Activated CD8-positive, alpha-beta memory T cell treated with anti-CD3 and anti-CD28 coated beads, Interleukin-2, amount 10 ng/mL, durations not matched to agents 7 days and 5 days (primary cell): ENCODE measurements at regions not wholly inside any gene's neighbourhood (a gene's known extent, or its start where the extent isn't known, plus 50 kb on each side); places are given as distances from the start of the nearest gene placed in this dataset.
A peak's percentile ranks its signal among the peaks of the same experiment; 100 is the strongest.
"Not testable (repeated sequence)": the region's sequence is repeated elsewhere in the genome, so short reads cannot be mapped to it uniquely, and the experiment has no call there.

Source experiments
- ATAC-seq: fragments of 150-1000 bp; cut with Tn5 transposase; one replicate; pipeline ENCODE4 v1.10.0; 2021; ENCODE audit warnings: moderate library complexity
- CTCF ChIA-PET: fragments of 350-600 bp; sonication (Branson Sonifier 250); formaldehyde crosslinking; loops from one replicate; lab custom pipeline; 2021; ENCODE audit warnings: antibody characterized with exemption; lab: Charles Lee
- DNase-seq: peaks from one replicate; pipeline ENCODE4 v3.0.0-alpha.2; 2020
- H3K27ac Mint-ChIP-seq: one replicate; pipeline ENCODE4 v1.8.0; 2021; ENCODE audit warnings: mild to moderate bottlenecking, mixed read lengths
- H3K27me3 Mint-ChIP-seq: one replicate; pipeline ENCODE4 v1.8.0; 2021; ENCODE audit warnings: mixed read lengths
- H3K36me3 Mint-ChIP-seq: one replicate; pipeline ENCODE4 v1.8.0; 2021; ENCODE audit warnings: mild to moderate bottlenecking, mixed read lengths
- H3K4me1 Mint-ChIP-seq: one replicate; pipeline ENCODE4 v1.8.0; 2021; ENCODE audit warnings: mixed read lengths
- H3K4me3 Mint-ChIP-seq: one replicate; pipeline ENCODE4 v1.8.0; 2021; ENCODE audit warnings: mild to moderate bottlenecking, moderate library complexity, mixed read lengths
- H3K9me3 Mint-ChIP-seq: one replicate; pipeline ENCODE4 v1.8.0; 2022; ENCODE audit warnings: low read depth, mixed read lengths

DNA sequence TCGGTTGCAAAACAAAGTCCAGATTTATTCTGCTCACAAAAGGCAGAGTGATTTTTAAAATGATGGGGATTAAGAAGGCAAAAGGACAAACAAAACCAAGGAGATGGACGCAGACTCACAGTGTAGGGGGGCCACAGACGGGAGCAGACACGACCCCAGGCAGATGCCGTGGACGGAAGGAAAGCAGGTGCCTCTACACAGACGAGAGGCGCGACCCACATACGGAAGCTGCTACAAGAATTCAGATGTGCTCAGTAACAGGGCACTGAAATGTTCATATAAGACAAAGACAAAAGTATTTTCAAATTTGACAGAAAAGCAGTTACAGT, 148.9 kb downstream of the BRD1 start:
- peak; percentile 14 for DNase-seq
- Mint-ChIP-seq H3K4me3 (no peak overlapping the region), H3K27ac (peak overlapping the region; percentile 21), H3K27me3 (peaks cover 30% of the 10 kb centered on the region), H3K36me3 (no peaks in the 10 kb centered on the region), H3K9me3 (no peaks in the 10 kb centered on the region), H3K4me1 (no peaks in the 10 kb centered on the region)
- no peak for ATAC-seq
- CTCF ChIA-PET: no interaction called here

- CTCF ChIA-PET: no interaction called here
- no peaks in the 10 kb centered on the region for H3K4me1 Mint-ChIP-seq
Measured at GRCh38 chr22:49678137-49678841, 149.4 kb downstream of the BRD1 start.

GRCh38 chr22:49677495-49677889, 150.2 kb downstream of the BRD1 start:
- Mint-ChIP-seq H3K27me3 (peaks cover 30% of the 10 kb centered on the region), H3K9me3 (no peaks in the 10 kb centered on the region), H3K36me3 (no peaks in the 10 kb centered on the region), H3K27ac (no peak overlapping the region), H3K4me3 (no peak overlapping the region), H3K4me1 (no peaks in the 10 kb centered on the region)
- ATAC-seq (no peak), DNase-seq (peak; percentile 32)
- CTCF ChIA-PET: no interaction called here

More at GRCh38 chr22:49678137-49678841, 149.4 kb downstream of the BRD1 start:
- Mint-ChIP-seq H3K4me3 (no peak overlapping the region), H3K36me3 (no peaks in the 10 kb centered on the region), H3K27ac (peak overlapping the region; percentile 21), H3K9me3 (no peaks in the 10 kb centered on the region), H3K27me3 (peaks cover 30% of the 10 kb centered on the region)
- ATAC-seq: no peak
- peak; percentile 29 for DNase-seq

GRCh38 chr22:49676783-49677494, 150.7 kb downstream of the BRD1 start:
- no peaks in the 10 kb centered on the region for H3K4me1 Mint-ChIP-seq
- ATAC-seq (no peak), DNase-seq (peak; percentile 30)
- H3K27ac Mint-ChIP-seq: no peak overlapping the region
- no peaks in the 10 kb centered on the region for H3K9me3 Mint-ChIP-seq
- no peak overlapping the region for H3K4me3 Mint-ChIP-seq
- CTCF ChIA-PET: no interaction called here
- no peaks in the 10 kb centered on the region for H3K36me3 Mint-ChIP-seq
- H3K27me3 Mint-ChIP-seq: peaks cover 31% of the 10 kb centered on the region

GRCh38 chr22:49676230-49676629, 151.4 kb downstream of the BRD1 start:
- H3K36me3 Mint-ChIP-seq: no peaks in the 10 kb centered on the region
- DNase-seq (peak; percentile 38), ATAC-seq (no peak)
- H3K4me1 Mint-ChIP-seq: peaks cover 3% of the 10 kb centered on the region
- H3K4me3 Mint-ChIP-seq: no peak overlapping the region
- no peak overlapping the region for H3K27ac Mint-ChIP-seq
- CTCF ChIA-PET: no interaction called here
- no peaks in the 10 kb centered on the region for H3K9me3 Mint-ChIP-seq
- peaks cover 38% of the 10 kb centered on the region for H3K27me3 Mint-ChIP-seq

- Mint-ChIP-seq H3K4me1 (peaks cover 7% of the 10 kb centered on the region), H3K36me3 (no peaks in the 10 kb centered on the region), H3K27ac (no peak overlapping the region), H3K4me3 (no peak overlapping the region), H3K9me3 (no peaks in the 10 kb centered on the region), H3K27me3 (peaks cover 39% of the 10 kb centered on the region)
- no peak for ATAC-seq
- CTCF ChIA-PET: no interaction called here
- DNase-seq: peak; percentile 25
Measured at GRCh38 chr22:49674479-49675050, 153.1 kb downstream of the BRD1 start.

GRCh38 chr22:49673048-49673447, 154.6 kb downstream of the BRD1 start:
- Mint-ChIP-seq H3K4me3 (no peak overlapping the region), H3K36me3 (peaks cover 1% of the 10 kb centered on the region), H3K9me3 (no peaks in the 10 kb centered on the region), H3K27me3 (peaks cover 42% of the 10 kb centered on the region), H3K4me1 (peaks cover 7% of the 10 kb centered on the region), H3K27ac (no peak overlapping the region)
- ATAC-seq (no peak), DNase-seq (peak; percentile 16)
- CTCF ChIA-PET: no interaction called here

GRCh38 chr22:49672014-49672516, 155.6 kb downstream of the BRD1 start:
- Mint-ChIP-seq H3K36me3 (peaks cover 1% of the 10 kb centered on the region), H3K27me3 (peaks cover 43% of the 10 kb centered on the region), H3K27ac (no peak overlapping the region), H3K9me3 (no peaks in the 10 kb centered on the region), H3K4me3 (no peak overlapping the region), H3K4me1 (peaks cover 8% of the 10 kb centered on the region)
- CTCF ChIA-PET: no interaction called here
- peak; percentile 31 for DNase-seq
- ATAC-seq: no peak

GRCh38 chr22:49671331-49672013, 156.2 kb downstream of the BRD1 start:
- Mint-ChIP-seq H3K4me1 (peaks cover 12% of the 10 kb centered on the region), H3K4me3 (peak overlapping the region; percentile 48), H3K27ac (no peak overlapping the region), H3K27me3 (peaks cover 42% of the 10 kb centered on the region), H3K36me3 (peaks cover 1% of the 10 kb centered on the region), H3K9me3 (no peaks in the 10 kb centered on the region)
- ATAC-seq: no peak
- CTCF ChIA-PET: no interaction called here
- DNase-seq: peak; percentile 33

DNA sequence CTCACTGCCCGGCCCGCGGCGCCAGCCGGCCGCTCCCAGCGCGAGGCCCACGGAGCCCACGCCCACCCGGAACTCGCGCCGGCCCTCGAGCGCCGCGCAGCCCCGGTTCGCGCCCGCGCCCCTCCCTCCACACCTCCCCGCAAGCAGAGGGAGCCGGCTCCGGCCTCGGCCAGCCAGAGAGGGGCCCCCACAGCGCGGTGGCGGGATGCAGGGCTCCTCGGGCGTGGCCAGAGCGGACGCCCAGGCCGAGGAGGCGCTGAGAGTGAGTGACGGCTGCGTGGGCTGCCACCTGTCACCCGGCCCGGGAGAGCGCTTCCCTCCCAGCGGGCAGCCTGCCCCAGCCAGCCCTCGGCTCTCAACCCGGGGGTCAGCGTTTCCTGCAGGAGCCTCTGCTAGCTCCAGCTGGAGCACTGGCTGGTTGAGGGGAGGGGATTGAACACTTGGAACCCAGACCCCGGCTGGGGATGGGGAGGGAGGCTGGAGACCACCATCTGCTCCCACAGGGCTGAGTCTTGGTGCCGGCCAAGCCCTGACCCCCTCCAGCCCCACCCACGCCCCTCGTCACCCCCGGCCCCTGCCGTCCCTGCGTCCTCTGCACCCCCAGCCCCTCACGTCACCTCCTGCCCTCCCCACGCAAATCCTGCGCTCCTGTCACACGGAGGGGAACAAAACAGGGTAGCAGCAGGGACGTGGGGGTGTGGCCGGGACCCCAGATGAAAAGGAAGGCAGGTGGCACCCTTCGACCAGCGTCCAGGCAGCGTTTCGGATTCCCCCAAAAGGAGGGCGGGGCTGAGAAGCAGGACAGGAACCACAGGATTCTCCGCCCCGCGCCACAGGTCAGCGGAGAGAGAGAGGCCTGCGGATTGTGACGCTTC, 157.0 kb downstream of the BRD1 start:
- DNase-seq (peak; percentile 40), ATAC-seq (peak; percentile 48)

DNA sequence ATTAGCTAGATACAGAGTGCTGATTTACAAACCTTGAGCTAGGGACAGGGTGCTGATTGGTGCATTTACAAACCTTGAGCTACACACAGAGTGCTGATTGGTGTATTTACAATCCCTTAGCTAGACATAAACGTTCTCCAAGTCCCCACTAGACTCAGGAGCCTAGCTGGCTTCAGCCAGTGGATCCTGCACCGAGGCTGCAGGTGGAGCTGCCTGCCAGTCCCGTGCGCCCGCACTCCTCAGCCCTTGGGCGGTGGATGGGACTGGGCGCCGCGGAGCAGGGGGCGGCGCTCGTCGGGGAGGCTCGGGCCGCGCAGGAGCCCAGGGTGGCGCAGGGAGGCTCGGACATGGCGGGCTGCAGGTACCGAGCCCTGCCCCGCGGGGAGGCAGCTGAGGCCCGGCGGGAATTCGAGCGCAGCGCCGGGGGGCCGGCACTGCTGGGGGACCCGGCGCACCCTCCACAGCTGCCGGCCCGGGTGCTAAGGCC, 157.7 kb downstream of the BRD1 start:
- not testable (repeated sequence) for H3K9me3 Mint-ChIP-seq, H3K36me3 Mint-ChIP-seq, H3K27ac Mint-ChIP-seq
- peak; percentile 39 for DNase-seq
- Mint-ChIP-seq H3K4me1 (peaks cover 15% of the 10 kb centered on the region), H3K4me3 (peak overlapping the region; percentile 18), H3K27me3 (peaks cover 41% of the 10 kb centered on the region)
- peak; percentile 52 for ATAC-seq
- CTCF ChIA-PET: interaction anchor here (1.5 kb wide), 1 partner anchor 33 kb away, joined by 3 read pairs; no protein-coding TSS in a partner anchor

More for the DNA sequence above, 157.0 kb downstream of the BRD1 start:
- Mint-ChIP-seq H3K9me3 (no peaks in the 10 kb centered on the region), H3K4me1 (peaks cover 15% of the 10 kb centered on the region), H3K27ac (no peak overlapping the region), H3K27me3 (peaks cover 41% of the 10 kb centered on the region), H3K36me3 (peaks cover 1% of the 10 kb centered on the region), H3K4me3 (peak overlapping the region; percentile 48)
- CTCF ChIA-PET: interaction anchor here (1.5 kb wide), 1 partner anchor 33 kb away, joined by 3 read pairs; no protein-coding TSS in a partner anchor

GRCh38 chr22:49669427-49669968, 158.2 kb downstream of the BRD1 start:
- Mint-ChIP-seq H3K4me3 (peak overlapping the region; percentile 18), H3K4me1 (peaks cover 15% of the 10 kb centered on the region), H3K27me3 (peaks cover 37% of the 10 kb centered on the region)
- not testable (repeated sequence) for H3K36me3 Mint-ChIP-seq, H3K9me3 Mint-ChIP-seq, DNase-seq, H3K27ac Mint-ChIP-seq
- CTCF ChIA-PET: interaction anchor here (1.5 kb wide), 1 partner anchor 34 kb away, joined by 3 read pairs; no protein-coding TSS in a partner anchor
- ATAC-seq: peak; percentile 16
